KOPT-K1 (cell line): ENCODE measurements at regions not wholly inside any gene's neighbourhood (a gene's known extent, or its start where the extent isn't known, plus 50 kb on each side); places are given as distances from the start of the nearest gene placed in this dataset.

Source experiments
- H3K27ac ChIP-seq: fragments of 200-600 bp; sonication (generic); 2 replicates; pipeline ENCODE4 v1.5.1; 2016; ENCODE audit warnings: antibody characterized with exemption, mild to moderate bottlenecking, low read depth, low read length; ENCODE audit not compliant: poor library complexity, severe bottlenecking
- H3K36me3 ChIP-seq: fragments of 200-600 bp; sonication (generic); 2 replicates; pipeline ENCODE4 v1.5.1; 2017; ENCODE audit warnings: antibody characterized with exemption, mild to moderate bottlenecking, low read length, moderate library complexity; ENCODE audit not compliant: insufficient read depth
- H3K9me3 ChIP-seq: fragments of 200-600 bp; sonication (generic); 2 replicates; pipeline ENCODE4 v1.5.1; 2017; ENCODE audit warnings: antibody characterized with exemption, low read length, mild to moderate bottlenecking; ENCODE audit not compliant: insufficient read depth, poor library complexity, severe bottlenecking

GRCh38 chr5:4246447-4246846 is 650.8 kb downstream of the IRX1 start:
- Histone ChIP-seq H3K27ac (no peak overlapping the region), H3K36me3 (no peaks in the 10 kb centered on the region), H3K9me3 (no peaks in the 10 kb centered on the region)

- Histone ChIP-seq H3K36me3 (no peaks in the 10 kb centered on the region), H3K9me3 (no peaks in the 10 kb centered on the region), H3K27ac (no peak overlapping the region)
Measured at GRCh38 chr5:4250254-4250653, 654.6 kb downstream of the IRX1 start.

GRCh38 chr5:4252385-4252784 is 656.8 kb downstream of the IRX1 start:
- H3K9me3 ChIP-seq: no peaks in the 10 kb centered on the region
- H3K27ac ChIP-seq: no peak overlapping the region
- no peaks in the 10 kb centered on the region for H3K36me3 ChIP-seq

GRCh38 chr5:4254736-4255135 is 659.1 kb downstream of the IRX1 start:
- H3K9me3 ChIP-seq: no peaks in the 10 kb centered on the region
- H3K27ac ChIP-seq: no peak overlapping the region
- H3K36me3 ChIP-seq: no peaks in the 10 kb centered on the region

- no peaks in the 10 kb centered on the region for H3K9me3 ChIP-seq
- H3K36me3 ChIP-seq: no peaks in the 10 kb centered on the region
- no peak overlapping the region for H3K27ac ChIP-seq
Measured at GRCh38 chr5:4255441-4255840, 659.8 kb downstream of the IRX1 start.

GRCh38 chr5:4258170-4258569 is 662.5 kb downstream of the IRX1 start:
- H3K36me3 ChIP-seq: no peaks in the 10 kb centered on the region
- H3K9me3 ChIP-seq: no peaks in the 10 kb centered on the region
- no peak overlapping the region for H3K27ac ChIP-seq

- H3K36me3 ChIP-seq: no peaks in the 10 kb centered on the region
- no peak overlapping the region for H3K27ac ChIP-seq
- H3K9me3 ChIP-seq: peaks cover 27% of the 10 kb centered on the region
Measured at GRCh38 chr5:4271193-4271592, 675.6 kb downstream of the IRX1 start.

GRCh38 chr5:4275232-4275631 is 679.6 kb downstream of the IRX1 start:
- peaks cover 21% of the 10 kb centered on the region for H3K9me3 ChIP-seq
- H3K36me3 ChIP-seq: no peaks in the 10 kb centered on the region
- H3K27ac ChIP-seq: no peak overlapping the region

GRCh38 chr5:4294878-4295277 is 699.2 kb downstream of the IRX1 start:
- Histone ChIP-seq H3K9me3 (no peaks in the 10 kb centered on the region), H3K36me3 (no peaks in the 10 kb centered on the region), H3K27ac (no peak overlapping the region)

- no peaks in the 10 kb centered on the region for H3K9me3 ChIP-seq
- no peak overlapping the region for H3K27ac ChIP-seq
- H3K36me3 ChIP-seq: no peaks in the 10 kb centered on the region
Measured at GRCh38 chr5:4295663-4296339, 700.2 kb downstream of the IRX1 start.

- Histone ChIP-seq H3K27ac (no peak overlapping the region), H3K36me3 (no peaks in the 10 kb centered on the region), H3K9me3 (no peaks in the 10 kb centered on the region)
Measured at GRCh38 chr5:4306057-4306456, 710.4 kb downstream of the IRX1 start.

- Histone ChIP-seq H3K36me3 (no peaks in the 10 kb centered on the region), H3K9me3 (no peaks in the 10 kb centered on the region), H3K27ac (no peak overlapping the region)
Measured at GRCh38 chr5:4309026-4309425, 713.4 kb downstream of the IRX1 start.

GRCh38 chr5:4313138-4313537 is 717.5 kb downstream of the IRX1 start:
- Histone ChIP-seq H3K36me3 (no peaks in the 10 kb centered on the region), H3K9me3 (no peaks in the 10 kb centered on the region), H3K27ac (no peak overlapping the region)

GRCh38 chr5:4319478-4320128 is 724.0 kb downstream of the IRX1 start:
- no peak overlapping the region for H3K27ac ChIP-seq
- H3K36me3 ChIP-seq: no peaks in the 10 kb centered on the region
- H3K9me3 ChIP-seq: peaks cover 25% of the 10 kb centered on the region

GRCh38 chr5:4330327-4330726 is 734.7 kb downstream of the IRX1 start:
- Histone ChIP-seq H3K36me3 (no peaks in the 10 kb centered on the region), H3K9me3 (peaks cover 4% of the 10 kb centered on the region), H3K27ac (no peak overlapping the region)

- Histone ChIP-seq H3K36me3 (no peaks in the 10 kb centered on the region), H3K9me3 (peaks cover 4% of the 10 kb centered on the region), H3K27ac (no peak overlapping the region)
Measured at GRCh38 chr5:4335078-4335477, 739.4 kb downstream of the IRX1 start.
